ENCODE measurements at regions not wholly inside any gene's neighbourhood (a gene's known extent, or its start where the extent isn't known, plus 50 kb on each side); places are given as distances from the start of the nearest gene placed in this dataset.

- TF ChIP-seq EZH2 (IDR thresholded peaks at IDR 0.05; ENCODE audit: insufficient read depth, poor library complexity, severe bottlenecking) (no peak), EZH2phosphoT487 (IDR thresholded peaks at IDR 0.05; ENCODE audit: insufficient read depth, low read depth) (no peak)
Measured at GRCh38 chr4:128635955-128636560, 173.4 kb upstream of the JADE1 start.

Data from GM23248 (cell line).